ENCODE measurements at regions not wholly inside any gene's neighbourhood (a gene's known extent, or its start where the extent isn't known, plus 50 kb on each side); places are given as distances from the start of the nearest gene placed in this dataset.

GRCh38 chr9:99592834-99593574 is 228.7 kb upstream of the NR4A3 start:
- TF ChIP-seq CTCF (conservative IDR thresholded peaks at IDR 0.05; ENCODE audit: low read length) (no peak), EZH2phosphoT487 (IDR thresholded peaks at IDR 0.05; ENCODE audit: borderline replicate concordance, low read depth, low read length) (no peak)
